Stomach (tissue), 8 donors: ENCODE measurements at regions not wholly inside any gene's neighbourhood (a gene's known extent, or its start where the extent isn't known, plus 50 kb on each side); places are given as distances from the start of the nearest gene placed in this dataset.
A peak's percentile ranks its signal among the peaks of the same experiment; 100 is the strongest.

Source experiments
- DNase-seq, 2 donors: peaks; one replicate each; pipeline versions ENCODE4 v3.0.0 to v3.0.0-alpha.2; 2013 to 2019
- H3K27ac ChIP-seq, 5 donors: fragments of 200-600 bp in 4 of 5; sonication (generic) in 4 of 5; one replicate each; pipeline ENCODE4 v1.5.1; 2013 to 2019; ENCODE audit warnings: mild to moderate bottlenecking in 1 of 5, moderate library complexity in 1 of 5
- H3K27me3 ChIP-seq, 3 donors: fragments of 200-600 bp; sonication (generic); one replicate each; pipeline ENCODE4 v1.5.1; 2017 to 2019; ENCODE audit warnings: mixed run types in 1 of 3
- H3K36me3 ChIP-seq, 4 donors: fragments of 200-600 bp; sonication (generic); 1 replicate in 3 of 4; 2 replicates in 1 of 4; pipeline ENCODE4 v1.5.1; 2016 to 2019
- H3K4me1 ChIP-seq, 4 donors: fragments of 200-600 bp; sonication (generic); one replicate each; pipeline ENCODE4 v1.5.1; 2016 to 2019
- H3K4me3 ChIP-seq, 4 donors: fragments of 200-600 bp; sonication (generic) in 3 of 4; one replicate each; pipeline ENCODE4 v1.5.1; 2016 to 2019; ENCODE audit warnings: mild to moderate bottlenecking in 1 of 4
- H3K9me3 ChIP-seq, 4 donors: fragments of 200-600 bp; sonication (generic); one replicate each; pipeline ENCODE4 v1.5.1; 2016 to 2019
- CTCF ChIP-seq, 7 experiments: fragments of 450-650 bp in 4 of 7; fragments of 200-600 bp in 3 of 7; sonication (generic) in 3 of 7; IDR thresholded peaks; one replicate each; pipeline ENCODE4 v1.5.1; 2016 to 2019; ENCODE audit warnings: antibody characterized with exemption in 7 of 7, control low read depth in 2 of 7, mild to moderate bottlenecking in 1 of 7
- EP300 ChIP-seq: sonication (generic); formaldehyde crosslinking; IDR thresholded peaks from one replicate; pipeline ENCODE4 v1.6.1; 2017; ENCODE audit warnings: antibody characterized with exemption
- POLR2A ChIP-seq, 4 donors: fragments of 450-650 bp; IDR thresholded peaks; one replicate each; pipeline ENCODE4 v1.6.1; 2016; ENCODE audit warnings: antibody characterized with exemption in 4 of 4, control low read depth in 2 of 4, mild to moderate bottlenecking in 1 of 4, moderate library complexity in 1 of 4
- POLR2AphosphoS5 ChIP-seq, 3 donors: sonication (generic); formaldehyde crosslinking; IDR thresholded peaks; one replicate each; pipeline ENCODE4 v1.6.1; 2016; ENCODE audit warnings: antibody characterized with exemption in 3 of 3
- WGBS, 5 donors: extraction: QIAGEN DNeasy Blood & Tissue Kit in 3 of 5; methylation state at CpG; one replicate each; pipeline versions ENCODE4 v1.1.5 to v1.1.7; 2013 to 2018; 5-methylcytosine and 5-hydroxymethylcytosine counted together
- intact Hi-C: fragments of 100-400 bp; cut with DNase I; formaldehyde crosslinking; loops from one replicate; pipeline ENCODE4 v1.15.1; 2023; ENCODE audit warnings: low total_unique reads
- donor health status: healthy with polysubstance abuse.
- donor health status: Bipolar disorder and iron deficiency.
- donor health status: healthy.

GRCh38 chr20:50366270-50367103 lies 143.7 kb upstream of the PTPN1 start:
- WGBS, 5 donors = 25 to 28% (median 26%) methylated on average over 7 of the region's 7 CpGs
- TF ChIP-seq POLR2A (IDR thresholded peaks at IDR 0.05) = no peak
- no peak for TF ChIP-seq CTCF (IDR thresholded peaks at IDR 0.05)
- peak; percentile 10 to 84 (median 69) for TF ChIP-seq POLR2AphosphoS5 (IDR thresholded peaks at IDR 0.05)
- Histone ChIP-seq H3K4me3 (no peak overlapping the region), H3K27me3 (no peaks in the 10 kb centered on the region), H3K4me1 (peaks cover 9 to 36% (median 14%) of the 10 kb centered on the region in 4 donors), H3K36me3 (no peaks in the 10 kb centered on the region), H3K27ac (peak overlapping the region; percentile 12 to 66 (median 53)), H3K9me3 (no peaks in the 10 kb centered on the region)
- DNase-seq = peak; percentile 95 to 96
- intact Hi-C loops = no loop called here

- Histone ChIP-seq H3K27me3 (no peaks in the 10 kb centered on the region), H3K4me1 (peaks cover 9 to 36% (median 14%) of the 10 kb centered on the region in 4 donors), H3K9me3 (no peaks in the 10 kb centered on the region), H3K36me3 (no peaks in the 10 kb centered on the region), H3K4me3 (no peak overlapping the region), H3K27ac (peak overlapping the region in 4 of 5 donors; percentile 47 to 66 (median 58))
- no peak for DNase-seq
- WGBS, 5 donors = 32 to 51% (median 48%) methylated on average over 5 of the region's 5 CpGs
- TF ChIP-seq EP300 = no peak
- TF ChIP-seq CTCF (IDR thresholded peaks at IDR 0.05) = no peak
- no peak for TF ChIP-seq POLR2AphosphoS5 (IDR thresholded peaks at IDR 0.05)
- TF ChIP-seq POLR2A (IDR thresholded peaks at IDR 0.05) = no peak
- intact Hi-C loops = no loop called here
These were observed 143.0 kb upstream of the PTPN1 start for GRCh38 chr20:50367104-50367674.

- TF ChIP-seq POLR2AphosphoS5 (IDR thresholded peaks at IDR 0.05) (no peak), CTCF (IDR thresholded peaks at IDR 0.05) (no peak), POLR2A (IDR thresholded peaks at IDR 0.05) (no peak), EP300 (no peak)
- no peak for DNase-seq
- 93 to 95% (median 95%) methylated on average over 9 of the region's 9 CpGs for WGBS, 5 donors
- Histone ChIP-seq H3K36me3 (no peaks in the 10 kb centered on the region), H3K4me3 (no peak overlapping the region), H3K27ac (no peak overlapping the region), H3K9me3 (no peaks in the 10 kb centered on the region), H3K27me3 (no peaks in the 10 kb centered on the region), H3K4me1 (peaks cover 9 to 39% (median 14%) of the 10 kb centered on the region in 4 donors)
- intact Hi-C loops = no loop called here
These were observed 142.3 kb upstream of the PTPN1 start for GRCh38 chr20:50367739-50368375.

- H3K36me3 ChIP-seq = no peaks in the 10 kb centered on the region
- H3K27me3 ChIP-seq = no peaks in the 10 kb centered on the region
- TF ChIP-seq EP300 (no peak), POLR2AphosphoS5 (IDR thresholded peaks at IDR 0.05) (no peak), CTCF (IDR thresholded peaks at IDR 0.05) (no peak), POLR2A (IDR thresholded peaks at IDR 0.05) (no peak)
- no peaks in the 10 kb centered on the region for H3K9me3 ChIP-seq
- no peak overlapping the region for H3K27ac ChIP-seq
- no peak for DNase-seq
- peaks cover 9 to 41% (median 14%) of the 10 kb centered on the region in 4 donors for H3K4me1 ChIP-seq
- intact Hi-C loops = no loop called here
- H3K4me3 ChIP-seq = no peak overlapping the region
- 59 to 74% (median 64%) methylated on average over 1 of the region's 1 CpG for WGBS, 5 donors
These were observed 141.8 kb upstream of the PTPN1 start for GRCh38 chr20:50368386-50368785.
